HG03565 (cell line): ENCODE measurements at regions not wholly inside any gene's neighbourhood (a gene's known extent, or its start where the extent isn't known, plus 50 kb on each side); places are given as distances from the start of the nearest gene placed in this dataset.
"Not testable (repeated sequence)": the region's sequence is repeated elsewhere in the genome, so short reads cannot be mapped to it uniquely, and the experiment has no call there.

Experiments
- ATAC-seq: cut with Tn5 transposase; IDR thresholded peaks from one replicate; pipeline ENCODE4 v1.9.1; 2021; ENCODE audit warnings: mild to moderate bottlenecking, moderate library complexity; ENCODE audit not compliant: unreplicated experiment

GRCh38 chr17:27090450-27091042 is 203.4 kb upstream of the WSB1 start:
- ATAC-seq = not testable (repeated sequence)

GRCh38 chr17:27091043-27091497 is 202.8 kb upstream of the WSB1 start:
- ATAC-seq = no peak

- not testable (repeated sequence) for ATAC-seq
These were observed 199.7 kb upstream of the WSB1 start for GRCh38 chr17:27094179-27094578.

- not testable (repeated sequence) for ATAC-seq
These were observed 198.1 kb upstream of the WSB1 start for GRCh38 chr17:27095821-27096220.

- not testable (repeated sequence) for ATAC-seq
These were observed 194.6 kb upstream of the WSB1 start for GRCh38 chr17:27099266-27099665.

- not testable (repeated sequence) for ATAC-seq
These were observed 189.2 kb upstream of the WSB1 start for GRCh38 chr17:27104605-27105221.

- ATAC-seq = no peak
These were observed 188.3 kb upstream of the WSB1 start for GRCh38 chr17:27105636-27106035.

- no peak for ATAC-seq
These were observed 187.4 kb upstream of the WSB1 start for GRCh38 chr17:27106347-27106981.

- no peak for ATAC-seq
These were observed 186.9 kb upstream of the WSB1 start for GRCh38 chr17:27106982-27107360.

- not testable (repeated sequence) for ATAC-seq
These were observed 186.3 kb upstream of the WSB1 start for GRCh38 chr17:27107386-27108328.

GRCh38 chr17:27109346-27109745 is 184.6 kb upstream of the WSB1 start:
- no peak for ATAC-seq

- ATAC-seq = no peak
These were observed 140.9 kb upstream of the WSB1 start for GRCh38 chr17:27153005-27153404.

GRCh38 chr17:27155866-27156265 is 138.0 kb upstream of the WSB1 start:
- no peak for ATAC-seq

GRCh38 chr17:27157297-27157696 is 136.6 kb upstream of the WSB1 start:
- no peak for ATAC-seq

GRCh38 chr17:27157898-27158297 is 136.0 kb upstream of the WSB1 start:
- ATAC-seq = no peak

- no peak for ATAC-seq
These were observed 135.5 kb upstream of the WSB1 start for GRCh38 chr17:27158382-27158781.

- no peak for ATAC-seq
These were observed 113.6 kb upstream of the WSB1 start for GRCh38 chr17:27180322-27180721.

GRCh38 chr17:27181379-27181925 is 112.5 kb upstream of the WSB1 start:
- ATAC-seq = peak; percentile 59

GRCh38 chr17:27181935-27182334 is 112.0 kb upstream of the WSB1 start:
- no peak for ATAC-seq

GRCh38 chr17:27197505-27197904 is 96.4 kb upstream of the WSB1 start:
- not testable (repeated sequence) for ATAC-seq

GRCh38 chr17:27199948-27200347 is 94.0 kb upstream of the WSB1 start:
- no peak for ATAC-seq
